CD14-positive monocyte (primary cell): ENCODE measurements at regions not wholly inside any gene's neighbourhood (a gene's known extent, or its start where the extent isn't known, plus 50 kb on each side); places are given as distances from the start of the nearest gene placed in this dataset.

ENCODE experiments used
- DNase-seq, 3 donors: peaks; one replicate each; pipeline ENCODE4 v3.0.0-alpha.2; 2011 to 2022
- H2AFZ ChIP-seq: 2 replicates; pipeline ENCODE4 v1.6.0; 2012; ENCODE audit warnings: mild to moderate bottlenecking, low read depth, low read length, inconsistent platforms; ENCODE audit not compliant: insufficient read depth, poor library complexity, severe bottlenecking
- H3K27ac ChIP-seq, 2 donors: 1 replicate in 1 of 2; 2 replicates in 1 of 2; pipeline ENCODE4 v1.5.1; 2012 to 2013; ENCODE audit warnings: low read length in 2 of 2, control low read depth in 1 of 2, inconsistent platforms in 1 of 2, low read depth in 1 of 2, mild to moderate bottlenecking in 1 of 2
- H3K27me3 ChIP-seq, 2 donors: one replicate each; pipeline versions ENCODE4 v1.6.0 to v1.6.1; 2011 to 2013; ENCODE audit warnings: low read length in 2 of 2; ENCODE audit not compliant: control insufficient read depth in 2 of 2, insufficient read depth in 2 of 2
- H3K36me3 ChIP-seq, 2 donors: replicated peaks in 1 of 2; 1 replicate in 1 of 2; 2 replicates in 1 of 2; pipeline versions ENCODE4 v1.5.1 to v1.6.1; 2012 to 2013; ENCODE audit warnings: low read length in 2 of 2, control low read depth in 1 of 2, inconsistent platforms in 1 of 2, mild to moderate bottlenecking in 1 of 2; ENCODE audit not compliant: insufficient read depth in 2 of 2, control insufficient read depth in 1 of 2
- H3K4me1 ChIP-seq, 2 donors: 1 replicate in 1 of 2; 2 replicates in 1 of 2; pipeline versions ENCODE4 v1.5.1 to v1.6.1; 2012 to 2013; ENCODE audit warnings: low read length in 2 of 2, control low read depth in 1 of 2, inconsistent platforms in 1 of 2, mild to moderate bottlenecking in 1 of 2, moderate library complexity in 1 of 2; ENCODE audit not compliant: insufficient read depth in 2 of 2, control insufficient read depth in 1 of 2
- H3K4me2 ChIP-seq: replicated peaks from 2 replicates; pipeline ENCODE3; 2012; ENCODE audit warnings: low read length, moderate library complexity, mild to moderate bottlenecking; ENCODE audit not compliant: poor library complexity, severe bottlenecking; ENCODE audit errors: extremely low read depth
- H3K4me3 ChIP-seq, 3 experiments: fragments of 200-600 bp in 1 of 3; sonication (generic) in 1 of 3; replicated peaks in 1 of 3; 1 replicate in 2 of 3; 2 replicates in 1 of 3; pipeline ENCODE4 v1.5.1; 2011 to 2013; ENCODE audit warnings: low read length in 3 of 3, mild to moderate bottlenecking in 3 of 3, control low read depth in 2 of 3, low read depth in 2 of 3, inconsistent platforms in 1 of 3, moderate library complexity in 1 of 3
- H3K79me2 ChIP-seq: 2 replicates; pipeline ENCODE4 v1.6.0; 2012; ENCODE audit warnings: mild to moderate bottlenecking, control low read depth, inconsistent platforms, low read length, moderate library complexity; ENCODE audit not compliant: insufficient read depth
- H3K9ac ChIP-seq: 2 replicates; pipeline ENCODE4 v1.6.0; 2017; ENCODE audit warnings: low read length, mild to moderate bottlenecking; ENCODE audit not compliant: insufficient read depth, poor library complexity, severe bottlenecking
- H3K9me3 ChIP-seq, 2 donors: replicated peaks in 1 of 2; 1 replicate in 1 of 2; 2 replicates in 1 of 2; pipeline versions ENCODE4 v1.5.1 to v1.6.1; 2012 to 2013; ENCODE audit warnings: low read length in 2 of 2, control low read depth in 1 of 2; ENCODE audit not compliant: control insufficient read depth in 1 of 2, insufficient read depth in 1 of 2
- H4K20me1 ChIP-seq: 2 replicates; pipeline ENCODE4 v1.6.0; 2012; ENCODE audit warnings: mild to moderate bottlenecking, low read length, control low read depth, moderate library complexity; ENCODE audit not compliant: insufficient read depth
- H3K27ac Mint-ChIP-seq, 7 donors: one replicate each; pipeline ENCODE4 v1.8.0; 2020; ENCODE audit warnings: mild to moderate bottlenecking in 7 of 7, mixed read lengths in 7 of 7, moderate library complexity in 6 of 7, inconsistent platforms in 2 of 7
- H3K27me3 Mint-ChIP-seq, 3 donors: one replicate each; pipeline ENCODE4 v1.8.0; 2021 to 2022; ENCODE audit warnings: low read depth in 3 of 3, mild to moderate bottlenecking in 3 of 3, mixed read lengths in 3 of 3, moderate library complexity in 3 of 3, inconsistent platforms in 1 of 3
- H3K36me3 Mint-ChIP-seq, 2 donors: one replicate each; pipeline ENCODE4 v1.8.0; 2020; ENCODE audit warnings: mixed read lengths in 2 of 2, inconsistent platforms in 1 of 2, mild to moderate bottlenecking in 1 of 2
- H3K4me1 Mint-ChIP-seq: one replicate; pipeline ENCODE4 v1.8.0; 2020; ENCODE audit warnings: mild to moderate bottlenecking, mixed read lengths
- H3K4me3 Mint-ChIP-seq, 2 donors: one replicate each; pipeline ENCODE4 v1.8.0; 2020; ENCODE audit warnings: mild to moderate bottlenecking in 2 of 2, mixed read lengths in 2 of 2, moderate library complexity in 1 of 2
- H3K9me3 Mint-ChIP-seq, 7 donors: one replicate each; pipeline ENCODE4 v1.8.0; 2020 to 2022; ENCODE audit warnings: mixed read lengths in 7 of 7, mild to moderate bottlenecking in 6 of 7, moderate library complexity in 6 of 7, inconsistent platforms in 2 of 7
- CTCF ChIP-seq: fragments of 200-600 bp; IDR thresholded peaks from one replicate; pipeline ENCODE4 v1.8.0; 2022; ENCODE audit warnings: antibody characterized with exemption, mild to moderate bottlenecking
- WGBS: methylation state at CpG from one replicate; pipeline ENCODE4 v1.1.5; 2013; ENCODE audit warnings: missing lambda C conversion rate; ENCODE audit not compliant: insufficient coverage; 5-methylcytosine and 5-hydroxymethylcytosine counted together
- intact Hi-C, 2 donors: fragments of 100-400 bp; cut with micrococcal nuclease; formaldehyde crosslinking; loops; one replicate each; pipeline versions ENCODE4 v1.15.0 to v1.15.1; 2023

- Mint-ChIP-seq H3K4me3 (no peak overlapping the region), H3K4me1 (no peaks in the 10 kb centered on the region), H3K36me3 (no peaks in the 10 kb centered on the region), H3K9me3 (peaks cover 7 to 33% (median 23%) of the 10 kb centered on the region in 7 donors), H3K27me3 (peaks cover 0 to 3% (median 0%) of the 10 kb centered on the region in 3 donors), H3K27ac (no peak overlapping the region)
- Histone ChIP-seq H3K79me2 (no peaks in the 10 kb centered on the region), H3K4me3 (no peak overlapping the region), H3K4me2 (no peak overlapping the region), H3K27ac (no peak overlapping the region), H4K20me1 (no peaks in the 10 kb centered on the region), H3K27me3 (no peaks in the 10 kb centered on the region), H3K9ac (no peak overlapping the region), H3K4me1 (no peaks in the 10 kb centered on the region), H3K9me3 (peaks cover 31 to 43% of the 10 kb centered on the region in 2 donors), H3K36me3 (no peaks in the 10 kb centered on the region), H2AFZ (no peak overlapping the region)
- DNase-seq, result no peak
- intact Hi-C loops, result loop anchor here in 1 of 2 donors (10.0 kb wide), 1 partner anchor 57 kb away; no protein-coding TSS in a partner anchor
- no peak for TF ChIP-seq CTCF
These were observed 424.3 kb upstream of the ATP10A start for GRCh38 chr15:26287381-26287780.

GRCh38 chr15:26280281-26280680, 417.2 kb upstream of the ATP10A start:
- Histone ChIP-seq H3K4me2 (no peak overlapping the region), H4K20me1 (no peaks in the 10 kb centered on the region), H3K27me3 (no peaks in the 10 kb centered on the region), H3K4me1 (no peaks in the 10 kb centered on the region), H3K4me3 (no peak overlapping the region), H3K79me2 (no peaks in the 10 kb centered on the region), H2AFZ (no peak overlapping the region), H3K27ac (no peak overlapping the region), H3K9me3 (peaks cover 0 to 8% of the 10 kb centered on the region in 2 donors), H3K36me3 (no peaks in the 10 kb centered on the region), H3K9ac (no peak overlapping the region)
- no peak overlapping the region for H3K27ac Mint-ChIP-seq
- DNase-seq, result no peak
- H3K4me3 Mint-ChIP-seq, result no peak overlapping the region
- intact Hi-C loops, result loop anchor here in 1 of 2 donors (10.0 kb wide), 1 partner anchor 65 kb away; no protein-coding TSS in a partner anchor
- H3K36me3 Mint-ChIP-seq, result no peaks in the 10 kb centered on the region
- no peaks in the 10 kb centered on the region for H3K4me1 Mint-ChIP-seq
- H3K9me3 Mint-ChIP-seq, result peaks cover 2 to 17% (median 9%) of the 10 kb centered on the region in 7 donors
- H3K27me3 Mint-ChIP-seq, result peaks cover 0 to 2% (median 0%) of the 10 kb centered on the region in 3 donors
- no CpG with 5 or more reads among the region's 1 CpG for WGBS
- no peak for TF ChIP-seq CTCF
